ENCODE measurements at regions not wholly inside any gene's neighbourhood (a gene's known extent, or its start where the extent isn't known, plus 50 kb on each side); places are given as distances from the start of the nearest gene placed in this dataset.

DNA sequence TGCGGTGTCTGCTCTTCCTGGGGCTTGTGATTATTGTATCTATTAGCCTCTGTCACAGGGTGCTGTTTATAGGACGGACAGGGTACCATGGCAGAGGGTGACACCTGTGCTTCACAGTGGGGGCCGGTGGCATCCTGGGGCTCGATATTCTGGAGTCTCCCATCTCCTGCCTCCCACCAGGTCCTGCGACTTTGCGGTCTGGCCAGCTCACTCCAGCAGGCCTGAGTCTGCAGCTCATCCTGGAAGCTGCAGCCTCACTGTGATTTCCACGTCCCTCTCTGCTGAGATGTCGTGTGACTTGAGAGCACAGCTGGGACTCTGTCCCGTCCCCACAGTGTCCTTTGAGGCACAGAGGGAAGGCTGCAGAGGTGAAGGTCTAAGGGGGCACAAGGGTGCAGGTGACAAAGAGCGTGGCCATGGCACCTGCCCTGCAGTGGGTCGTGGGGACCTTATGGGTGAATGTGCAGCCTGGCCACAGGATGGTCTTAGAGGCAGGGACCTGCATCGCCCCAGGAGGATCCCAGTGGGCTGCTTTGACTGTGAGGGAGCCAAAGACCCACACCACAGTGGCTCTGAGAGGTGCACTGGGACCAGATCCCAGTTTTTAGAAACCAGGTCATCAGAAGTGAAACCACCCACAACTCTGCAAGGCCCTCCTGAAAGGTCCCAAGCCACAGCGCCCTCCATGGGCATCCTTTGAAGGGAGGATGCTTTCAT lies 172.8 kb downstream of the KLF13 start:
- H3K4me3 ChIP-seq, result no peak overlapping the region
- no peaks in the 10 kb centered on the region for H3F3A ChIP-seq (ENCODE audit: insufficient read depth)
- H3K27me3 ChIP-seq (replicated peaks; ENCODE audit: insufficient read depth), result 0 out of 2 replicates have a peak, but pooled peaks cover 5% of the 10 kb centered on the region
- H3K27ac ChIP-seq, result no peak overlapping the region
- H3K79me2 ChIP-seq (ENCODE audit: insufficient read depth), result no peaks in the 10 kb centered on the region
- no peaks in the 10 kb centered on the region for H3K36me3 ChIP-seq (ENCODE audit: low read depth)
- DNase-seq, result no peak
- H3K4me1 ChIP-seq (ENCODE audit: insufficient read depth), result no peaks in the 10 kb centered on the region
- 82% methylated on average over 12 to 13 of the region's 13 CpGs for WGBS, 2 experiments (ENCODE audit: low coverage in 1 of 2, low lambda C conversion rate in 2 of 2, missing lambda C conversion rate in 2 of 2)
- H4K20me1 ChIP-seq (ENCODE audit: insufficient read depth), result no peaks in the 10 kb centered on the region
- in situ Hi-C loops (cut with MboI), result loop anchor here (10.0 kb wide), 1 partner anchor 295 kb away; no protein-coding TSS in a partner anchor
- no peak overlapping the region for H3K4me2 ChIP-seq (ENCODE audit: unreplicated experiment)
- H2AFZ ChIP-seq, result no peak overlapping the region
- no peaks in the 10 kb centered on the region for H3K9me3 ChIP-seq (ENCODE audit: low read depth)
- TF ChIP-seq EZH2 (IDR thresholded peaks at IDR 0.05; ENCODE audit: insufficient read depth, poor library complexity, severe bottlenecking) (no peak), EZH2phosphoT487 (IDR thresholded peaks at IDR 0.05; ENCODE audit: insufficient read depth, low read depth) (no peak)
- no peak overlapping the region for H3K9ac ChIP-seq
- no peaks in the 10 kb centered on the region for H3K9me2 ChIP-seq (ENCODE audit: insufficient read depth)

DNA sequence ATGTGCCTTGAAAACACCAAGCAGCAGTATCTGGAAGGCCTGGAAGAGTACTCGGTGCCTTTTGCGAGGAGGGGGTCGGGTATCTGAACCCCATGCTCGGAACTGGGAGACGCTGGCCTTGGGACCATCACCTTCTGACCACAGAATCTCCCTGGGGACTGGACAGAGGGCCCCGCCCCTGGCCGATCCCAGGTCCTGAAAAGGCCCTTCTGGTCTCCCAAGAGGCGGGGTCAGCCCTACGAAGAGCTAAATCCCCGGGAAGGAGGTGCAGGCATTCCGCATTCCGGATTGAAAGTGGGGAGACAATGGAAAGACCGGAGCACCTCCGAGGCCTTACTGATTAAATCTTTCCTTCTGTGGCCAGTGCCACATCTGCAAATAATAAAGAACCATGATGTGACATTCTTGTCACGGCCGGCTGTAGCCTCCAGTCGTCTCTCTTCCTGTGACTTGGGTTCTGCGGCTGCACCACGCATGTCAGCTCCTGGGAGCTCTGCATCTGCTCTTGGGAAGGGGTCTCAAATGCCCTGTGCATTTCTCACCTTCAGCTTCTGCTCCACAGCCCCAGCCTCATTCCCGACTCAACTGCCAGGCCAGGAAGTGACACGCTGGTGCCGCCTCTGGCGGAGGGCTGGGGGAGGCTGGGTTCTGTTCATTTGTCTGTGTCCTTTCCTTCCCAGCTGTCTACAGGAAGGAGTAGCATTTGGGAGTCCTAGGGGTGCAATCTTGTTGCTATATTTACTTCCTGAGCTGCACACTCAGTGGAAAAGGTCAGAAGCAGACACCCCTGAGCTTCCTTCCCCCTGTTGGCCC lies 173.5 kb downstream of the KLF13 start:
- Histone ChIP-seq H3K36me3 (ENCODE audit: low read depth) (no peaks in the 10 kb centered on the region), H3K27me3 (replicated peaks; ENCODE audit: insufficient read depth) (0 out of 2 replicates have a peak, but pooled peaks cover 5% of the 10 kb centered on the region), H3K9ac (no peak overlapping the region), H4K20me1 (ENCODE audit: insufficient read depth) (no peaks in the 10 kb centered on the region), H3K9me3 (ENCODE audit: low read depth) (no peaks in the 10 kb centered on the region), H3K9me2 (ENCODE audit: insufficient read depth) (no peaks in the 10 kb centered on the region), H3K27ac (no peak overlapping the region), H3K4me3 (no peak overlapping the region), H3F3A (ENCODE audit: insufficient read depth) (no peaks in the 10 kb centered on the region), H3K4me1 (ENCODE audit: insufficient read depth) (no peaks in the 10 kb centered on the region), H3K4me2 (ENCODE audit: unreplicated experiment) (peak overlapping the region; percentile 27), H2AFZ (peak overlapping the region; percentile 66), H3K79me2 (ENCODE audit: insufficient read depth) (no peaks in the 10 kb centered on the region)
- no peak for DNase-seq
- in situ Hi-C loops (cut with MboI), result loop anchor here (10.0 kb wide), 1 partner anchor 295 kb away; no protein-coding TSS in a partner anchor
- TF ChIP-seq EZH2phosphoT487 (IDR thresholded peaks at IDR 0.05; ENCODE audit: insufficient read depth, low read depth) (no peak), EZH2 (IDR thresholded peaks at IDR 0.05; ENCODE audit: insufficient read depth, poor library complexity, severe bottlenecking) (no peak)
- WGBS, 2 experiments (ENCODE audit: low coverage in 1 of 2, low lambda C conversion rate in 2 of 2, missing lambda C conversion rate in 2 of 2), result 36 to 39% methylated on average over 23 of the region's 23 CpGs

GRCh38 chr15:31500766-31501449 lies 174.3 kb downstream of the KLF13 start:
- Histone ChIP-seq H3K36me3 (ENCODE audit: low read depth) (no peaks in the 10 kb centered on the region), H3K9me3 (ENCODE audit: low read depth) (no peaks in the 10 kb centered on the region), H3K27ac (no peak overlapping the region), H3K4me1 (ENCODE audit: insufficient read depth) (no peaks in the 10 kb centered on the region), H3K9ac (no peak overlapping the region), H3K79me2 (ENCODE audit: insufficient read depth) (no peaks in the 10 kb centered on the region), H3K4me2 (ENCODE audit: unreplicated experiment) (no peak overlapping the region), H3K27me3 (replicated peaks; ENCODE audit: insufficient read depth) (0 out of 2 replicates have a peak, but pooled peaks cover 5% of the 10 kb centered on the region), H3K4me3 (no peak overlapping the region), H3F3A (ENCODE audit: insufficient read depth) (no peaks in the 10 kb centered on the region), H3K9me2 (ENCODE audit: insufficient read depth) (no peaks in the 10 kb centered on the region), H4K20me1 (ENCODE audit: insufficient read depth) (no peaks in the 10 kb centered on the region), H2AFZ (peak overlapping the region; percentile 66; the same call in 1 of the 2 replicates)
- TF ChIP-seq EZH2 (IDR thresholded peaks at IDR 0.05; ENCODE audit: insufficient read depth, poor library complexity, severe bottlenecking) (no peak), EZH2phosphoT487 (IDR thresholded peaks at IDR 0.05; ENCODE audit: insufficient read depth, low read depth) (no peak)
- no peak for DNase-seq
- WGBS, 2 experiments (ENCODE audit: low coverage in 1 of 2, low lambda C conversion rate in 2 of 2, missing lambda C conversion rate in 2 of 2), result 46% methylated on average over 3 of the region's 3 CpGs
- in situ Hi-C loops (cut with MboI), result no loop called here

DNA sequence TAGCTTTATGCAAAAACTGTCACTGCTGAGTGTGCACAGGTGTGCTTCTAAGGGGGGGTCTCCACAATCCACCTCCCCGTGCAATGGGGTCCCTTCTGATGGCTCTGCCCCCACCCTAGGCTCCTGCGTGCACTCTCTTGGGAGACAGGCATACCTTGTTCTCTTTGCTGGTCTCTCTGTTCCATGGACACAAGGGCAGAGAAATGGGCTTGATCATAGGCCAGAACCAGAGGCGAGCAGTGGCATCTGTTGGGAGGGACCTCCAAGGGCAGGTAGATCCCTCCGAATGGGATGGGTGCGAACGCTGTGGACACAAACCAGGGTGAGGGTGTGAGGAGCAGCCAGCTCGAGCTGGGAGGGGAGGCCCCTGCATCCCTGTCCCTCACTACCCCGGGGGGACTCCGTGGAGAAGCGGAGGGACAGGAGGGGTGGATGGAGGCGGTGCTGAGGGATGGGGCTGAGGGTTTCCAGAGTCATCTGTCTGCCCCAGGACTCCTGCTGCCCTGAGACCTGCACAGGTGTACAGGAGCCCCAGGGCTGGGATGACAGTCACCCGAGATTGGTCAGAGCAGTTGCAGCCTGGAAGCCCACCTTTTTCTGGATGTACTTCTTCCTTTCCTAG lies 175.0 kb downstream of the KLF13 start:
- no peak overlapping the region for H3K9ac ChIP-seq
- 69 to 74% methylated on average over 10 to 12 of the region's 12 CpGs for WGBS, 2 experiments (ENCODE audit: low coverage in 1 of 2, low lambda C conversion rate in 2 of 2, missing lambda C conversion rate in 2 of 2)
- TF ChIP-seq EZH2phosphoT487 (IDR thresholded peaks at IDR 0.05; ENCODE audit: insufficient read depth, low read depth) (no peak), EZH2 (IDR thresholded peaks at IDR 0.05; ENCODE audit: insufficient read depth, poor library complexity, severe bottlenecking) (no peak)

More for the DNA sequence above, 175.0 kb downstream of the KLF13 start:
- H3K79me2 ChIP-seq (ENCODE audit: insufficient read depth), result no peaks in the 10 kb centered on the region
- H4K20me1 ChIP-seq (ENCODE audit: insufficient read depth), result no peaks in the 10 kb centered on the region
- DNase-seq, result no peak
- no peak overlapping the region for H3K4me2 ChIP-seq (ENCODE audit: unreplicated experiment)
- no peaks in the 10 kb centered on the region for H3F3A ChIP-seq (ENCODE audit: insufficient read depth)
- no peak overlapping the region for H3K27ac ChIP-seq
- no peak overlapping the region for H3K4me3 ChIP-seq
- peaks cover 7% of the 10 kb centered on the region; the same call in 1 of the 2 replicates for H3K27me3 ChIP-seq (replicated peaks; ENCODE audit: insufficient read depth)
- no peaks in the 10 kb centered on the region for H3K9me3 ChIP-seq (ENCODE audit: low read depth)
- in situ Hi-C loops (cut with MboI), result no loop called here
- no peaks in the 10 kb centered on the region for H3K9me2 ChIP-seq (ENCODE audit: insufficient read depth)
- no peaks in the 10 kb centered on the region for H3K4me1 ChIP-seq (ENCODE audit: insufficient read depth)
- H3K36me3 ChIP-seq (ENCODE audit: low read depth), result no peaks in the 10 kb centered on the region
- H2AFZ ChIP-seq, result no peak overlapping the region

Data from GM23248 (cell line).